Left lung (tissue), 4 donors: ENCODE measurements at regions not wholly inside any gene's neighbourhood (a gene's known extent, or its start where the extent isn't known, plus 50 kb on each side); places are given as distances from the start of the nearest gene placed in this dataset.

Experiments used
- ATAC-seq: fragments of 200-7000 bp; cut with Tn5 transposase; one replicate; pipeline ENCODE4 v1.9.1; 2020; ENCODE audit warnings: moderate library complexity
- DNase-seq, 4 donors: peaks; one replicate each; pipeline ENCODE4 v3.0.0-alpha.2; 2013 to 2020
- H3K27ac ChIP-seq, 2 donors: fragments of 200-600 bp; sonication (generic) in 1 of 2; one replicate each; pipeline versions ENCODE4 v1.5.0 to v1.8.0; 2020 to 2021
- H3K27me3 ChIP-seq, 2 donors: fragments of 200-600 bp; sonication (generic) in 1 of 2; one replicate each; pipeline versions ENCODE4 v1.5.0 to v1.8.0; 2020 to 2021
- H3K36me3 ChIP-seq, 2 donors: fragments of 200-600 bp; sonication (generic) in 1 of 2; one replicate each; pipeline versions ENCODE4 v1.5.0 to v1.8.0; 2020 to 2021
- H3K4me1 ChIP-seq, 2 donors: fragments of 200-600 bp; one replicate each; pipeline ENCODE4 v1.8.0; 2021
- H3K4me3 ChIP-seq, 2 donors: fragments of 200-600 bp; sonication (generic) in 1 of 2; one replicate each; pipeline versions ENCODE4 v1.5.0 to v1.8.0; 2020 to 2021; ENCODE audit warnings: mild to moderate bottlenecking in 1 of 2
- H3K9me3 ChIP-seq, 2 donors: fragments of 200-600 bp; sonication (generic) in 1 of 2; one replicate each; pipeline versions ENCODE4 v1.5.0 to v1.8.0; 2020 to 2021
- CTCF ChIP-seq, 2 donors: fragments of 200-600 bp; sonication (generic) in 1 of 2; IDR thresholded peaks; one replicate each; pipeline versions ENCODE4 v1.5.0 to v1.8.0; 2021; ENCODE audit warnings: antibody characterized with exemption in 2 of 2
- intact Hi-C, 2 donors: fragments of 100-400 bp; cut with DNase I; formaldehyde crosslinking; loops; one replicate each; pipeline versions ENCODE4 v1.11.2 to v1.14.2; 2022
- donor health status: DM: no; HTN: yes; CAD: no.
- donor health status: DM: no; HTN: no; CAD: no.

GRCh38 chr4:10747186-10747585 is 62.6 kb upstream of the CLNK start:
- intact Hi-C loops, result no loop called here
- ATAC-seq (no peak), DNase-seq (no peak)
- no peaks in the 10 kb centered on the region for H3K4me1 ChIP-seq
- H3K9me3 ChIP-seq, result no peaks in the 10 kb centered on the region
- H3K27ac ChIP-seq, result no peak overlapping the region
- no peaks in the 10 kb centered on the region for H3K27me3 ChIP-seq
- no peak overlapping the region for H3K4me3 ChIP-seq
- no peak for TF ChIP-seq CTCF (IDR thresholded peaks at IDR 0.05)
- H3K36me3 ChIP-seq, result no peaks in the 10 kb centered on the region

DNA sequence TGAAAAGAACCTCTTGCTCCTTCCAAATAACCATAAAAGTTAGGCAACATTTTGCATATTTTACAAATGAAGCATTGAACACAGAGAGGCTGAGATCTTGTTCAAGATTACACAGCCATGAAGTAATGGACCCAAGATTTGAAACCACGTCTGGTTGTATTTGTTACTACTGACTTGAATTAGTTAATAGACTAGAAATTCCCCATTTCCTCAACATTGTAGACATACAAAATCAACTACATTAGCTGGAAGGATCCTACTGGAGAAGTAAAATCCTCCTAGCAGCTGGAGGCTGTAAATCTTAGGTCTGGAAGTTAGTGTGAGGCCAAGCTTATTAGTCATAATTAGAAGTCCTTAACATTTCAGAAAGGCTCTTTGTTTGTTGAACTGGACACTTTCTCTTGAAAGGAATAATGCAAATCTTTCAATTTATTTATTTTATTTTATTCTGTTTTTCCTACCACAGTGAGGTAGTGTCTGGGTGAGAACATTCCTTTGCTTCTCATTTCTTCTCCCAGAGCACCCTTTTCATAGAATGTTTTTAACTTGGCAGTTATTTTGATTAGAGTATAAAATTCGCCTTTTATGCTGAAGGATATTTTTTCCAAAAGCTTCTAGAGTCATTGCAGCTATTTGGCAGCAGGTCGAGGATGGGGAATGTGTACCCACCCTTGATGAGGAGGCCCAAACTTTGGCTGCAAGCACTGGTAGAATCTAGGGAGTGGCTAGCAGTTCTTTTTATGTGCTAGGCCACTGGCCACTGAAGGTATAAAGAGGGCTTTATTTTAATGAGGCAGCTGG is 62.0 kb upstream of the CLNK start:
- DNase-seq (no peak), ATAC-seq (peak; percentile 53)
- intact Hi-C loops, result no loop called here
- no peaks in the 10 kb centered on the region for H3K9me3 ChIP-seq
- no peaks in the 10 kb centered on the region for H3K27me3 ChIP-seq
- H3K4me3 ChIP-seq, result no peak overlapping the region
- no peaks in the 10 kb centered on the region for H3K4me1 ChIP-seq
- no peaks in the 10 kb centered on the region for H3K36me3 ChIP-seq
- no peak overlapping the region for H3K27ac ChIP-seq
- no peak for TF ChIP-seq CTCF (IDR thresholded peaks at IDR 0.05)

GRCh38 chr4:10743357-10743756 is 58.8 kb upstream of the CLNK start:
- Histone ChIP-seq H3K27ac (no peak overlapping the region), H3K27me3 (no peaks in the 10 kb centered on the region), H3K9me3 (no peaks in the 10 kb centered on the region), H3K4me3 (no peak overlapping the region), H3K4me1 (no peaks in the 10 kb centered on the region), H3K36me3 (no peaks in the 10 kb centered on the region)
- no peak for DNase-seq
- intact Hi-C loops, result no loop called here
- ATAC-seq, result no peak
- no peak for TF ChIP-seq CTCF (IDR thresholded peaks at IDR 0.05)

- Histone ChIP-seq H3K4me3 (no peak overlapping the region), H3K9me3 (no peaks in the 10 kb centered on the region), H3K27me3 (no peaks in the 10 kb centered on the region), H3K4me1 (no peaks in the 10 kb centered on the region), H3K27ac (no peak overlapping the region), H3K36me3 (no peaks in the 10 kb centered on the region)
- intact Hi-C loops, result no loop called here
- TF ChIP-seq CTCF (IDR thresholded peaks at IDR 0.05), result no peak
- ATAC-seq (no peak), DNase-seq (no peak)
Observed at GRCh38 chr4:10741961-10742699, 57.6 kb upstream of the CLNK start.

DNA sequence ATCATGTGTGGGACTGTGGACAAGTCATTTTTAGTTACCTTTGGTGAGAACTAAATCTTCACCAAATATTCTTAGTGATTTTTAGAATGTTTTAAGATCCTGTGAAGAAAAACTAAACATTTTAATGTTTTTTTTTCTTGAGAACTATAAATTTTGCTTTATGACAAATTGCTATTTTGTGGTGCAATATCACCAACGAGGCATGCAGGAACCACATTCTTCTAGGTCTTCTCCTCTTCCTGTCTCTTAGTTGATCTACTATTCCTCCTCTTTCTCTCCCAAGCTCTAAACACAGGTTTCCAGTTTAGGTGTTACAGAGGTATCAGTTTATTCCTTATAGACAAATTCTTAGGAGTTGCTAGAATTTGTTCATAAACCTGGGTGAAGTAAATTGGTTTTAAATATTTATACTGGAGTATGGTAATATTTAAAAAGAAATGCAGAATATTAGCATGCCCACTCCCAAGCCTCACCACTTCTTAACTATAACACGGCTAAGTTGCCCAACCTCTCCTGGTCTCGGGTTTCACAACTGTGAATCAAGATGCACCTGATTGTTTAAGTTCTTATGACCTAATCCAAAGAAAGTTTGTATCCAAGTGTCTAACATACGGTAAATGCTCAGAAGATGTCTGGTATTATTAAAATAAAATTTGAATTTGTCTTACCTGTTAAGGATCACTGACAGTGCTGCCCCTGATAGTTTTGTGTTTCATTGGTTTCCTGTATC is 56.5 kb upstream of the CLNK start:
- no peaks in the 10 kb centered on the region for H3K36me3 ChIP-seq
- H3K4me1 ChIP-seq, result no peaks in the 10 kb centered on the region
- intact Hi-C loops, result no loop called here
- no peaks in the 10 kb centered on the region for H3K27me3 ChIP-seq
- no peak for ATAC-seq
- TF ChIP-seq CTCF (IDR thresholded peaks at IDR 0.05), result no peak
- DNase-seq, result no peak
- no peaks in the 10 kb centered on the region for H3K9me3 ChIP-seq
- H3K27ac ChIP-seq, result no peak overlapping the region
- H3K4me3 ChIP-seq, result no peak overlapping the region
